Islet of Langerhans (tissue), 1 donor: ENCODE measurements at regions not wholly inside any gene's neighbourhood (a gene's known extent, or its start where the extent isn't known, plus 50 kb on each side); places are given as distances from the start of the nearest gene placed in this dataset.

Source experiments
- FAIRE-seq: peaks from one replicate; lab custom pipeline; 2011; peaks lifted over from hg19 to GRCh38; lab: Jason Lieb, UNC

GRCh38 chr15:67992411-67992810 is 61.7 kb upstream of the PIAS1 start:
- FAIRE-seq = no peak

- no peak for FAIRE-seq
Measured at GRCh38 chr15:67992834-67993233, 61.3 kb upstream of the PIAS1 start.

- FAIRE-seq = no peak
Measured at GRCh38 chr15:67997996-67998395, 56.1 kb upstream of the PIAS1 start.

GRCh38 chr15:67998599-67999133 is 55.4 kb upstream of the PIAS1 start:
- FAIRE-seq = no peak

GRCh38 chr15:67999320-68000100 is 54.6 kb upstream of the PIAS1 start:
- FAIRE-seq = no peak

- FAIRE-seq = no peak
Measured at GRCh38 chr15:68000754-68001153, 53.4 kb upstream of the PIAS1 start.

- no peak for FAIRE-seq
Measured at GRCh38 chr15:68001811-68002210, 52.3 kb upstream of the PIAS1 start.

GRCh38 chr15:68003297-68003696 is 50.8 kb upstream of the PIAS1 start:
- FAIRE-seq = no peak
